Stomach (tissue), 8 donors: ENCODE measurements at regions not wholly inside any gene's neighbourhood (a gene's known extent, or its start where the extent isn't known, plus 50 kb on each side); places are given as distances from the start of the nearest gene placed in this dataset.

Experiments used
- DNase-seq, 2 donors: peaks; one replicate each; pipeline versions ENCODE4 v3.0.0 to v3.0.0-alpha.2; 2013 to 2019
- H3K27ac ChIP-seq, 5 donors: fragments of 200-600 bp in 4 of 5; sonication (generic) in 4 of 5; one replicate each; pipeline ENCODE4 v1.5.1; 2013 to 2019; ENCODE audit warnings: mild to moderate bottlenecking in 1 of 5, moderate library complexity in 1 of 5
- H3K27me3 ChIP-seq, 3 donors: fragments of 200-600 bp; sonication (generic); one replicate each; pipeline ENCODE4 v1.5.1; 2017 to 2019; ENCODE audit warnings: mixed run types in 1 of 3
- H3K36me3 ChIP-seq, 4 donors: fragments of 200-600 bp; sonication (generic); 1 replicate in 3 of 4; 2 replicates in 1 of 4; pipeline ENCODE4 v1.5.1; 2016 to 2019
- H3K4me1 ChIP-seq, 4 donors: fragments of 200-600 bp; sonication (generic); one replicate each; pipeline ENCODE4 v1.5.1; 2016 to 2019
- H3K4me3 ChIP-seq, 4 donors: fragments of 200-600 bp; sonication (generic) in 3 of 4; one replicate each; pipeline ENCODE4 v1.5.1; 2016 to 2019; ENCODE audit warnings: mild to moderate bottlenecking in 1 of 4
- H3K9me3 ChIP-seq, 4 donors: fragments of 200-600 bp; sonication (generic); one replicate each; pipeline ENCODE4 v1.5.1; 2016 to 2019
- EP300 ChIP-seq: sonication (generic); formaldehyde crosslinking; IDR thresholded peaks from one replicate; pipeline ENCODE4 v1.6.1; 2017; ENCODE audit warnings: antibody characterized with exemption
- POLR2A ChIP-seq, 4 donors: fragments of 450-650 bp; IDR thresholded peaks; one replicate each; pipeline ENCODE4 v1.6.1; 2016; ENCODE audit warnings: antibody characterized with exemption in 4 of 4, control low read depth in 2 of 4, mild to moderate bottlenecking in 1 of 4, moderate library complexity in 1 of 4
- POLR2AphosphoS5 ChIP-seq, 3 donors: sonication (generic); formaldehyde crosslinking; IDR thresholded peaks; one replicate each; pipeline ENCODE4 v1.6.1; 2016; ENCODE audit warnings: antibody characterized with exemption in 3 of 3
- WGBS, 5 donors: extraction: QIAGEN DNeasy Blood & Tissue Kit in 3 of 5; methylation state at CpG; one replicate each; pipeline versions ENCODE4 v1.1.5 to v1.1.7; 2013 to 2018; 5-methylcytosine and 5-hydroxymethylcytosine counted together
- intact Hi-C: fragments of 100-400 bp; cut with DNase I; formaldehyde crosslinking; loops from one replicate; pipeline ENCODE4 v1.15.1; 2023; ENCODE audit warnings: low total_unique reads
- TF ChIP-seq, protein P1 (sequence below), 7 experiments: fragments of 450-650 bp in 4 of 7; fragments of 200-600 bp in 3 of 7; sonication (generic) in 3 of 7; IDR thresholded peaks; one replicate each; pipeline ENCODE4 v1.5.1; 2016 to 2019; ENCODE audit warnings: antibody characterized with exemption in 7 of 7, control low read depth in 2 of 7, mild to moderate bottlenecking in 1 of 7
- donor health status: healthy with polysubstance abuse.
- donor health status: Bipolar disorder and iron deficiency.
- donor health status: healthy.

DNA sequence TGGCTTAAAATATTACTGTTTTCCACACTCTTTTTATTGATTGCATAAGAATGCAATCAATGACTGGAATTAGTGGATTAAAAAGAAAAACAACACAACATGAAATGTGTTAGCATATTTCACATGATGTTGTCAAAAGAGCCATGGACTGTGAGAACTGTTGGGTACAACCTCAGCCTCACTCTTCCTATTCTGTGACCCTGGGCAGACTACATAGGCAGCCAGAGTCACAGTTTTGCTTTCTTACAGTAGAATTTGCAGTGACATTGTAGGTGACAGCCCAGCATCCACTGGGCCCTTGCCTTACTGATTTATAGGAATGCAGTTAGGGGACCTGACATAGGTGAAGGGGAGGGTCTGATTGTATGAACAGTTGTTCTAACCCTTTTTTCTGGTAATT is 471.4 kb upstream of the SLC35B3 start:
- no peak overlapping the region for H3K27ac ChIP-seq
- intact Hi-C loops, result no loop called here
- DNase-seq, result no peak
- no peaks in the 10 kb centered on the region for H3K9me3 ChIP-seq
- no peaks in the 10 kb centered on the region for H3K27me3 ChIP-seq
- no peak overlapping the region for H3K4me3 ChIP-seq
- TF ChIP-seq POLR2A (IDR thresholded peaks at IDR 0.05), result no peak
- no peak for TF ChIP-seq POLR2AphosphoS5 (IDR thresholded peaks at IDR 0.05)
- TF ChIP-seq, protein P1, sequence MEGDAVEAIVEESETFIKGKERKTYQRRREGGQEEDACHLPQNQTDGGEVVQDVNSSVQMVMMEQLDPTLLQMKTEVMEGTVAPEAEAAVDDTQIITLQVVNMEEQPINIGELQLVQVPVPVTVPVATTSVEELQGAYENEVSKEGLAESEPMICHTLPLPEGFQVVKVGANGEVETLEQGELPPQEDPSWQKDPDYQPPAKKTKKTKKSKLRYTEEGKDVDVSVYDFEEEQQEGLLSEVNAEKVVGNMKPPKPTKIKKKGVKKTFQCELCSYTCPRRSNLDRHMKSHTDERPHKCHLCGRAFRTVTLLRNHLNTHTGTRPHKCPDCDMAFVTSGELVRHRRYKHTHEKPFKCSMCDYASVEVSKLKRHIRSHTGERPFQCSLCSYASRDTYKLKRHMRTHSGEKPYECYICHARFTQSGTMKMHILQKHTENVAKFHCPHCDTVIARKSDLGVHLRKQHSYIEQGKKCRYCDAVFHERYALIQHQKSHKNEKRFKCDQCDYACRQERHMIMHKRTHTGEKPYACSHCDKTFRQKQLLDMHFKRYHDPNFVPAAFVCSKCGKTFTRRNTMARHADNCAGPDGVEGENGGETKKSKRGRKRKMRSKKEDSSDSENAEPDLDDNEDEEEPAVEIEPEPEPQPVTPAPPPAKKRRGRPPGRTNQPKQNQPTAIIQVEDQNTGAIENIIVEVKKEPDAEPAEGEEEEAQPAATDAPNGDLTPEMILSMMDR (IDR thresholded peaks at IDR 0.05), result no peak
- TF ChIP-seq EP300, result no peak
- H3K4me1 ChIP-seq, result no peaks in the 10 kb centered on the region
- H3K36me3 ChIP-seq, result no peaks in the 10 kb centered on the region

DNA sequence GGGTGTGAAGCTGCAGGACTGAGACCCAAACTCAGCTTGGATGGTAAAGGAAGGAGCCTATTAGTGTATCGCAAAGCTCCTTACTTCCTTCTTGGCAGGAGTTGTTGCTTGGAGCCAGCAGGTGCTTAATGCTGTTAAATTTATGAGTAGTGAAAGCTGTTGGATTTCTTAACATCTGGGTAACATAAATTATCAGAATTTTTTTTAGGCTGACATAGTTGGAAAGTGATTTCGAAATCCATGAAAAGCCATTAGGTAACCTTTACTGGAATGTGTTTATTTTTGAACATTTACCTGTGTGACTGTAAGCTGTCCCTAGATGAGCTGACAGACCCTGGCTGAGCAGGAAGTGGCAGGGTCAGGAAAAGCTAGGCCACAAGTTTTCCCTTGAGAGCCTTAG is 470.4 kb upstream of the SLC35B3 start:
- intact Hi-C loops, result no loop called here
- WGBS, 5 donors, result 7 to 20% (median 9%) methylated on average over 2 of the region's 2 CpGs
- peak in 1 of 2 donors; percentile 8 for DNase-seq
- H3K4me3 ChIP-seq, result no peak overlapping the region
- no peaks in the 10 kb centered on the region for H3K36me3 ChIP-seq
- H3K9me3 ChIP-seq, result no peaks in the 10 kb centered on the region
- TF ChIP-seq POLR2AphosphoS5 (IDR thresholded peaks at IDR 0.05) (no peak), EP300 (no peak), POLR2A (IDR thresholded peaks at IDR 0.05) (no peak)
- TF ChIP-seq, protein P1 (IDR thresholded peaks at IDR 0.05), result no peak
- H3K4me1 ChIP-seq, result no peaks in the 10 kb centered on the region
- peak overlapping the region in 1 of 5 donors; percentile 28 for H3K27ac ChIP-seq
- no peaks in the 10 kb centered on the region for H3K27me3 ChIP-seq

DNA sequence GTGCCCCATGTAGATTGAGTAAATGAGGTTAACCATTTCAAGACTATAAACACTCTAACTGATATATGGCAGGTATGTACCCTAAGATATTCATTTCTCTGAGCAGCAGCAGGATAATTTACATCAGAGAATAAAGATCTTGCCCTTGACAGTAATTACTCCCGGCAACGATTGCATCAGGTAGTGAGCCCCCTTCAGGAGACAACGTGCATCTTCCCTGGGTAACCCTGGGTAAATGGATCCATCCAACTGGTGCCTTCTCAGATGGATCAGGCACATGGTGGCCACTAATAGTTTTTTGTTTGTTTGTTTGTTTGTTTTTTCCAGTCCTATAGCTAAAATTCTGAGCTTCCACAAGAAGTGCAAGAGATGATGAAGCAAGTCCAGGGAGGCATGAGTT is 469.4 kb upstream of the SLC35B3 start:
- no peak overlapping the region for H3K27ac ChIP-seq
- intact Hi-C loops, result no loop called here
- no peak for DNase-seq
- H3K4me1 ChIP-seq, result no peaks in the 10 kb centered on the region
- TF ChIP-seq POLR2AphosphoS5 (IDR thresholded peaks at IDR 0.05), result no peak
- TF ChIP-seq EP300, result no peak
- TF ChIP-seq POLR2A (IDR thresholded peaks at IDR 0.05), result no peak
- TF ChIP-seq, protein P1 (IDR thresholded peaks at IDR 0.05), result no peak
- WGBS, 5 donors, result 66 to 83% (median 70%) methylated on average over 3 of the region's 3 CpGs
- no peak overlapping the region for H3K4me3 ChIP-seq
- no peaks in the 10 kb centered on the region for H3K36me3 ChIP-seq
- no peaks in the 10 kb centered on the region for H3K9me3 ChIP-seq
- no peaks in the 10 kb centered on the region for H3K27me3 ChIP-seq

DNA sequence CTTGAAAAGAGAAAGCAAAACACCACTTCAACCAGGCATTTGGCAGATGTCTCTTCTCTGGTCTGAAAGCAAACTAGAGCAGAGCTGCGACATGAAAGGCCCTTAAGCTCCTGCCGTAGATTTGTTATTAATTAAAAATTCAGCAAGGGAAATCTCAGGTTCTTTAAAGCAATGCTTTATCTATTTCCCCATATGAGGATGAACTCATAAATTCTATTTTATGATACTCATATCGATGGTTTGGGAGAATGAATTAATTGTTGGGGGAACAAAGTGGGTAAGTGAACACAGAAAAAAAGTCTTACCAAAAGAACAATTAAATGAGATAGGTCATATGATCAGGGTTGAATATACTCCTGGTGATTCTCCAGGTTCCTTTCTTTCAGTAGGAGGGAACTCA is 464.7 kb upstream of the SLC35B3 start:
- intact Hi-C loops, result no loop called here
- no peaks in the 10 kb centered on the region for H3K27me3 ChIP-seq
- H3K4me1 ChIP-seq, result peaks cover 0 to 6% (median 1%) of the 10 kb centered on the region in 4 donors
- 68 to 86% (median 76%) methylated on average over 3 of the region's 3 CpGs for WGBS, 5 donors
- TF ChIP-seq, protein P1 (IDR thresholded peaks at IDR 0.05), result no peak
- TF ChIP-seq POLR2AphosphoS5 (IDR thresholded peaks at IDR 0.05) (no peak), EP300 (no peak), POLR2A (IDR thresholded peaks at IDR 0.05) (no peak)
- H3K9me3 ChIP-seq, result no peaks in the 10 kb centered on the region
- no peaks in the 10 kb centered on the region for H3K36me3 ChIP-seq
- H3K27ac ChIP-seq, result no peak overlapping the region
- H3K4me3 ChIP-seq, result no peak overlapping the region
- DNase-seq, result no peak
